ENCODE measurements at regions not wholly inside any gene's neighbourhood (a gene's known extent, or its start where the extent isn't known, plus 50 kb on each side); places are given as distances from the start of the nearest gene placed in this dataset.

DNA sequence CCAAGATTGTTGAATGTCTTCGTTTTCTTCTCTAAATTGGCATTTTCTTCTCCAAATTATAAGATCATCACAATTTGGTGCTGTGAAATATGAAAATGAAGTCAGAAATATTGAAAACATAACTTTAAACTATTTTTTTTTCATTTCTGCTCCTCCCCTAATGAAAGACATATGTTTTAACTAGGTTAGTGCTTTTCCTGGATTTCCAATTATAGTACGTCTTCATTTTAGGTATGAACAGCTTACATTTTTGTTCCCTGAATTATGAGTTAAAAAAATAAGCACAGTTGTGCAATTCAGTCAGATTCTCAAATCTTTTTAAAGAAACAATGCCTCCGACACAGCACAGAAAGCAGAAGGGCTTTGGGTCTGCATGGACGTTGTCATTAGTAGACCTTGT is 83.5 kb upstream of the CFAP20DC start:
- TF ChIP-seq, protein P1, sequence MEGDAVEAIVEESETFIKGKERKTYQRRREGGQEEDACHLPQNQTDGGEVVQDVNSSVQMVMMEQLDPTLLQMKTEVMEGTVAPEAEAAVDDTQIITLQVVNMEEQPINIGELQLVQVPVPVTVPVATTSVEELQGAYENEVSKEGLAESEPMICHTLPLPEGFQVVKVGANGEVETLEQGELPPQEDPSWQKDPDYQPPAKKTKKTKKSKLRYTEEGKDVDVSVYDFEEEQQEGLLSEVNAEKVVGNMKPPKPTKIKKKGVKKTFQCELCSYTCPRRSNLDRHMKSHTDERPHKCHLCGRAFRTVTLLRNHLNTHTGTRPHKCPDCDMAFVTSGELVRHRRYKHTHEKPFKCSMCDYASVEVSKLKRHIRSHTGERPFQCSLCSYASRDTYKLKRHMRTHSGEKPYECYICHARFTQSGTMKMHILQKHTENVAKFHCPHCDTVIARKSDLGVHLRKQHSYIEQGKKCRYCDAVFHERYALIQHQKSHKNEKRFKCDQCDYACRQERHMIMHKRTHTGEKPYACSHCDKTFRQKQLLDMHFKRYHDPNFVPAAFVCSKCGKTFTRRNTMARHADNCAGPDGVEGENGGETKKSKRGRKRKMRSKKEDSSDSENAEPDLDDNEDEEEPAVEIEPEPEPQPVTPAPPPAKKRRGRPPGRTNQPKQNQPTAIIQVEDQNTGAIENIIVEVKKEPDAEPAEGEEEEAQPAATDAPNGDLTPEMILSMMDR (IDR thresholded peaks at IDR 0.05; ENCODE audit: poor library complexity, severe bottlenecking), result no peak
- TF ChIP-seq SMC3 (conservative IDR thresholded peaks at IDR 0.05; ENCODE audit: poor library complexity), result no peak
- no peak for TF ChIP-seq EZH2 (IDR thresholded peaks at IDR 0.05; ENCODE audit: borderline replicate concordance, insufficient read depth, low read length, poor library complexity, severe bottlenecking)
- no peak for TF ChIP-seq EP300 (conservative IDR thresholded peaks at IDR 0.05; ENCODE audit: poor library complexity, severe bottlenecking)
- TF ChIP-seq POLR2AphosphoS5 (IDR thresholded peaks at IDR 0.05), result no peak
- TF ChIP-seq RAD21 (conservative IDR thresholded peaks at IDR 0.05), result no peak

All from neural cell (in vitro differentiated cells).